Endothelial cell of umbilical vein (primary cell): ENCODE measurements at regions not wholly inside any gene's neighbourhood (a gene's known extent, or its start where the extent isn't known, plus 50 kb on each side); places are given as distances from the start of the nearest gene placed in this dataset.
A peak's percentile ranks its signal among the peaks of the same experiment; 100 is the strongest.

Experiments
- BruUV-seq: library from RNA; stranded (reverse); fragments of 400-500 nt; replicated peaks from 2 replicates; lab custom pipeline; 2021; lab: Mats Ljungman, UMichigan
- CTCF ChIA-PET: fragments of 300-600, 350-600 bp; sonication (Branson Sonifier 250); formaldehyde crosslinking; loops from one replicate; lab custom pipeline; 2021; ENCODE audit warnings: antibody characterized with exemption, inconsistent platforms; lab: Charles Lee
- POLR2A ChIA-PET: fragments of 300-600, 350-600 bp; sonication (Branson Sonifier 250); formaldehyde crosslinking; loops from one replicate; lab custom pipeline; 2021; ENCODE audit warnings: antibody characterized with exemption, inconsistent platforms; lab: Charles Lee
- DNase-seq: peaks from one replicate; pipeline ENCODE4 v3.0.0-alpha.2; 2011; ENCODE audit warnings: low read depth, low spot score
- FAIRE-seq: peaks from 2 replicates; lab custom pipeline; 2011; peaks lifted over from hg19 to GRCh38; lab: Jason Lieb, UNC
- H2AFZ ChIP-seq: 2 replicates; pipeline ENCODE4 v1.6.0; 2012; ENCODE audit warnings: low read depth, low read length, control low read depth, inconsistent platforms
- H3K27ac ChIP-seq: 2 replicates; pipeline ENCODE4 v1.5.1; 2011; ENCODE audit warnings: low read depth, mild to moderate bottlenecking, control low read depth, low read length, moderate library complexity; ENCODE audit not compliant: insufficient read depth
- H3K27me3 ChIP-seq, 2 experiments: 2 replicates each; pipeline versions ENCODE4 v1.6.0 to v1.6.1; 2011; ENCODE audit warnings: low read length in 2 of 2, mixed read lengths in 1 of 2; ENCODE audit not compliant: control insufficient read depth in 2 of 2, insufficient read depth in 2 of 2
- H3K36me3 ChIP-seq, 2 experiments: 2 replicates in 1 of 2; 3 replicates in 1 of 2; pipeline ENCODE4 v1.5.1; 2011; ENCODE audit warnings: low read length in 2 of 2, mild to moderate bottlenecking in 1 of 2, moderate library complexity in 1 of 2; ENCODE audit not compliant: control insufficient read depth in 2 of 2, insufficient read depth in 2 of 2; ENCODE audit errors: extremely low read depth in 1 of 2
- H3K4me1 ChIP-seq: 3 replicates; pipeline ENCODE4 v1.5.1; 2011; ENCODE audit warnings: mild to moderate bottlenecking, low read length; ENCODE audit not compliant: control insufficient read depth, insufficient read depth; ENCODE audit errors: extremely low read depth
- H3K4me2 ChIP-seq: 2 replicates; pipeline ENCODE4 v1.6.1; 2011; ENCODE audit warnings: low read length, control low read depth, mixed read lengths; ENCODE audit not compliant: insufficient read depth
- H3K4me3 ChIP-seq, 3 experiments: fragments of 200-600 bp in 1 of 3; sonication (generic), shearing (Covaris generic) in 1 of 3; replicated peaks in 1 of 3; 2 replicates each; pipeline ENCODE4 v1.5.1; 2011 to 2016; ENCODE audit warnings: control low read depth in 3 of 3, low read length in 3 of 3, mild to moderate bottlenecking in 2 of 3, inconsistent platforms in 1 of 3, low read depth in 1 of 3, moderate library complexity in 1 of 3; ENCODE audit not compliant: insufficient read depth in 1 of 3
- H3K79me2 ChIP-seq: 2 replicates; pipeline ENCODE4 v1.6.0; 2012; ENCODE audit warnings: low read length, inconsistent platforms; ENCODE audit not compliant: control insufficient read depth, insufficient read depth
- H3K9ac ChIP-seq: replicated peaks from 2 replicates; pipeline ENCODE3; 2011; ENCODE audit warnings: low read length, control low read depth; ENCODE audit not compliant: insufficient read depth; ENCODE audit errors: extremely low read depth
- H3K9me1 ChIP-seq: replicated peaks from 3 replicates; pipeline ENCODE4 v1.6.0; 2011; ENCODE audit warnings: mild to moderate bottlenecking, low read length; ENCODE audit not compliant: control insufficient read depth, insufficient read depth; ENCODE audit errors: extremely low read depth
- H3K9me3 ChIP-seq: replicated peaks from 2 replicates; pipeline ENCODE4 v1.5.1; 2012; ENCODE audit warnings: low read length, inconsistent platforms; ENCODE audit not compliant: control insufficient read depth, insufficient read depth
- H4K20me1 ChIP-seq: replicated peaks from 2 replicates; pipeline ENCODE3; 2011; ENCODE audit warnings: mild to moderate bottlenecking, low read length; ENCODE audit not compliant: control insufficient read depth, insufficient read depth; ENCODE audit errors: extremely low read depth
- EZH2 ChIP-seq: IDR thresholded peaks from 2 replicates; pipeline ENCODE4 v1.6.1; 2012; ENCODE audit warnings: borderline replicate concordance, low read depth, mild to moderate bottlenecking, moderate library complexity, low read length, inconsistent platforms; ENCODE audit not compliant: severe bottlenecking
- FOS ChIP-seq: IDR thresholded peaks from 2 replicates; pipeline ENCODE4 v1.6.1; 2011; ENCODE audit warnings: mild to moderate bottlenecking, low read length, moderate library complexity, borderline replicate concordance; ENCODE audit not compliant: insufficient read depth
- GATA2 ChIP-seq: IDR thresholded peaks from 2 replicates; pipeline ENCODE4 v1.7.0; 2011; ENCODE audit warnings: low read depth, mild to moderate bottlenecking, moderate library complexity, mixed read lengths, low read length; ENCODE audit not compliant: insufficient read length, insufficient read depth
- JUN ChIP-seq: IDR thresholded peaks from 2 replicates; pipeline ENCODE4 v1.6.1; 2011; ENCODE audit warnings: borderline replicate concordance, low read depth; ENCODE audit not compliant: insufficient read length, insufficient read depth
- MAX ChIP-seq: IDR thresholded peaks from 2 replicates; pipeline ENCODE4 v1.6.1; 2011; ENCODE audit not compliant: insufficient read depth, insufficient read length
- MYC ChIP-seq: IDR thresholded peaks from one replicate; pipeline ENCODE4 v1.6.1; 2011; ENCODE audit warnings: mild to moderate bottlenecking, low read depth, low read length
- POLR2A ChIP-seq: IDR thresholded peaks from 2 replicates; pipeline ENCODE4 v1.6.1; 2012; ENCODE audit warnings: low read depth, mild to moderate bottlenecking, control low read depth, low read length
- POLR2AphosphoS5 ChIP-seq: IDR thresholded peaks from 2 replicates; pipeline ENCODE4 v1.6.1; 2012; ENCODE audit warnings: low read depth, mild to moderate bottlenecking, control low read depth, low read length, moderate library complexity; ENCODE audit not compliant: insufficient read depth
- dilution Hi-C: fragments of 300-500 bp; cut with MboI; formaldehyde crosslinking; loops from one replicate; pipeline ENCODE4 v1.15.0; 2019; ENCODE audit warnings: low sequenced_read_pairs; ENCODE audit not compliant: extremely low pct_ligation_motif_present
- intact Hi-C: fragments of 100-400 bp; cut with micrococcal nuclease; formaldehyde crosslinking; loops from one replicate; pipeline ENCODE4 v1.10.0; 2022
- TF ChIP-seq, protein P1 (sequence below), 2 donors: IDR thresholded peaks; 1 replicate in 1 of 2; 2 replicates in 1 of 2; pipeline ENCODE4 v1.5.1; 2011; ENCODE audit warnings: low read length in 2 of 2, mild to moderate bottlenecking in 2 of 2, moderate library complexity in 2 of 2, control low read depth in 1 of 2, inconsistent platforms in 1 of 2, low read depth in 1 of 2; ENCODE audit not compliant: insufficient read depth in 1 of 2; ENCODE audit errors: extremely low read depth in 1 of 2

DNA sequence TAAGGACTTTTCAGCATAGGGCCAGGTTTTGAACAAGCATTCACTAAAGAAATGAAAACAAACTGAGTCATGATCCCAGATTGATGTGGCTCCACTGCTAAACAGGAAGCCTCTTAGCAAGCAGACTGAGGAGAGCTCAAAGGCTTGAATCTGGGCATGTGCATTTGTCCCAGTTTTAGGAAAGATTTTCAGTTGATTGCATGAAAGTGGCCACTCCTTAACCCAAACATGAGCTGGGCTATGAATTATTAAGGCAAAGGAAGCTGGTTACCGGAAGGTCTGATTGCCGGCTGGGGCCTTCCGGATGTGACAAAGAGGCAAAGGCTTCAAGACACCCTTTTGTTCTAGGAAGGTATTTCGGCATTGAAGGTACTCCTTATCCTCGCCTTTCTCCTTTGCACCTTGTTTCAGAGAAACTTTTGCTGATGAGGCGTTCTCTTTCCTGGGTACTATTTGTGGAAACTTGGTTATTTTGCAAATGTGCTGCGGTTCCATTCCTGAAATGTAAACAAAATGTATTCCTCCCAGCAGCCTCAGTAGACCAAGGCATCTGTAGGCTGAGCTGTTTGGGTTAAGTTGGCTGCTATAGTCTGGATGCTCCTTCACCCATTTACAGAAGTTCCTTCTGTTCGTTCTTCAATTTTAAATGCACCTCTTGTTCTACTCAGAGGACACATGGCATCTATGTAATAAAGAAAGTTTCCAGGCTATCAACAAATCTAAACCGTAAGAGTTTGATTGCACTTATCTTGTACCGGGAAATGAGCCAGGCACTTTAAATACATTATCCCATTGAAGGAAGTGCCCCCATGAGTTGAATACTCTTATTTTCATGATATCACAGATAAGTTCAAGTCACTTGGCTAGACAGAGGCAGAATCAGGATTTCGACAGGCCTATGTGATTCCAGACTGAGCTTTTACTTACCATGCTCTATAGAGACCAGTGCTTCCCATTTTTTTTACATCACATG lies 115.6 kb upstream of the METAP2 start:
- dilution Hi-C loops = no loop called here
- ChIA-PET POLR2A (interaction anchor here (0.6 to 1.2 kb wide), 2 partner anchors 115 to 519 kb away, joined by 4 to 5 read pairs; partner anchors contain the start of gene METAP2), CTCF (interaction anchor here (1.1 to 1.7 kb wide), 3 partner anchors 22 to 285 kb away, joined by 5 read pairs; partner anchors contain the start of gene NR2C1)
- Histone ChIP-seq H3K27ac (peak overlapping the region; percentile 75), H3K4me3 (peak overlapping the region in 1 of 3 experiments; percentile 34), H3K9ac (peak overlapping the region; percentile 37), H3K36me3 (no peaks in the 10 kb centered on the region), H3K27me3 (no peaks in the 10 kb centered on the region), H3K9me1 (no peaks in the 10 kb centered on the region), H2AFZ (peak overlapping the region; percentile 72), H3K4me2 (peak overlapping the region; percentile 80), H3K9me3 (no peaks in the 10 kb centered on the region), H3K79me2 (no peaks in the 10 kb centered on the region), H3K4me1 (peaks cover 22% of the 10 kb centered on the region), H4K20me1 (no peaks in the 10 kb centered on the region)
- DNase-seq (peak; percentile 69), FAIRE-seq (peak; percentile 98)
- TSS peak; percentile 94 for BruUV-seq
- peak; percentile 69 for TF ChIP-seq GATA2
- TF ChIP-seq, protein P1, sequence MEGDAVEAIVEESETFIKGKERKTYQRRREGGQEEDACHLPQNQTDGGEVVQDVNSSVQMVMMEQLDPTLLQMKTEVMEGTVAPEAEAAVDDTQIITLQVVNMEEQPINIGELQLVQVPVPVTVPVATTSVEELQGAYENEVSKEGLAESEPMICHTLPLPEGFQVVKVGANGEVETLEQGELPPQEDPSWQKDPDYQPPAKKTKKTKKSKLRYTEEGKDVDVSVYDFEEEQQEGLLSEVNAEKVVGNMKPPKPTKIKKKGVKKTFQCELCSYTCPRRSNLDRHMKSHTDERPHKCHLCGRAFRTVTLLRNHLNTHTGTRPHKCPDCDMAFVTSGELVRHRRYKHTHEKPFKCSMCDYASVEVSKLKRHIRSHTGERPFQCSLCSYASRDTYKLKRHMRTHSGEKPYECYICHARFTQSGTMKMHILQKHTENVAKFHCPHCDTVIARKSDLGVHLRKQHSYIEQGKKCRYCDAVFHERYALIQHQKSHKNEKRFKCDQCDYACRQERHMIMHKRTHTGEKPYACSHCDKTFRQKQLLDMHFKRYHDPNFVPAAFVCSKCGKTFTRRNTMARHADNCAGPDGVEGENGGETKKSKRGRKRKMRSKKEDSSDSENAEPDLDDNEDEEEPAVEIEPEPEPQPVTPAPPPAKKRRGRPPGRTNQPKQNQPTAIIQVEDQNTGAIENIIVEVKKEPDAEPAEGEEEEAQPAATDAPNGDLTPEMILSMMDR (IDR thresholded peaks at IDR 0.05; ENCODE audit: extremely low read depth in 1 of 2, insufficient read depth in 1 of 2, low read depth in 1 of 2, low read length in 2 of 2) = no peak
- TF ChIP-seq JUN = peak; percentile 46
- no peak for TF ChIP-seq MAX
- TF ChIP-seq EZH2 = no peak
- TF ChIP-seq MYC = no peak
- no peak for TF ChIP-seq POLR2A
- peak; percentile 61 for TF ChIP-seq POLR2AphosphoS5
- peak; percentile 79 for TF ChIP-seq FOS
- intact Hi-C loops = loop anchor here (2.0 kb wide), 1 partner anchor 114 kb away; no protein-coding TSS in a partner anchor
